Activated T-cell treated with anti-CD3 and anti-CD28 coated beads for 1 hour (primary cell): ENCODE measurements at regions not wholly inside any gene's neighbourhood (a gene's known extent, or its start where the extent isn't known, plus 50 kb on each side); places are given as distances from the start of the nearest gene placed in this dataset.
"Not testable (repeated sequence)": the region's sequence is repeated elsewhere in the genome, so short reads cannot be mapped to it uniquely, and the experiment has no call there.

Source experiments
- DNase-seq: peaks from one replicate; pipeline ENCODE4 v3.0.0-alpha.2; 2020; ENCODE audit warnings: low read depth

GRCh38 chr5:6321078-6321477 lies 57.3 kb downstream of the MED10 start:
- no peak for DNase-seq

GRCh38 chr5:6319116-6319515 lies 59.2 kb downstream of the MED10 start:
- no peak for DNase-seq

GRCh38 chr5:6317116-6317798 lies 61.1 kb downstream of the MED10 start:
- no peak for DNase-seq

GRCh38 chr5:6315580-6315979 lies 62.8 kb downstream of the MED10 start:
- DNase-seq, result no peak

- no peak for DNase-seq
Observed at GRCh38 chr5:6311568-6312501, 66.5 kb downstream of the MED10 start.

- DNase-seq, result no peak
Observed at GRCh38 chr5:6309949-6310348, 68.4 kb downstream of the MED10 start.

GRCh38 chr5:6308683-6309082 lies 69.7 kb downstream of the MED10 start:
- no peak for DNase-seq

- no peak for DNase-seq
Observed at GRCh38 chr5:6307304-6307703, 71.0 kb downstream of the MED10 start.

GRCh38 chr5:6305853-6306252 lies 72.5 kb downstream of the MED10 start:
- DNase-seq, result no peak

- no peak for DNase-seq
Observed at GRCh38 chr5:6302684-6303083, 75.7 kb downstream of the MED10 start.

- DNase-seq, result no peak
Observed at GRCh38 chr5:6302075-6302474, 76.3 kb downstream of the MED10 start.

- no peak for DNase-seq
Observed at GRCh38 chr5:6296524-6296923, 81.8 kb downstream of the MED10 start.

GRCh38 chr5:6291961-6292360 lies 86.4 kb downstream of the MED10 start:
- no peak for DNase-seq

GRCh38 chr5:6289239-6289638 lies 89.1 kb downstream of the MED10 start:
- no peak for DNase-seq

GRCh38 chr5:6287176-6287575 lies 91.2 kb downstream of the MED10 start:
- no peak for DNase-seq

- no peak for DNase-seq
Observed at GRCh38 chr5:6286404-6286803, 91.9 kb downstream of the MED10 start.

GRCh38 chr5:6284491-6284890 lies 93.9 kb downstream of the MED10 start:
- DNase-seq, result not testable (repeated sequence)

- no peak for DNase-seq
Observed at GRCh38 chr5:6282352-6282751, 96.0 kb downstream of the MED10 start.

- no peak for DNase-seq
Observed at GRCh38 chr5:6281818-6282217, 96.5 kb downstream of the MED10 start.

- no peak for DNase-seq
Observed at GRCh38 chr5:6280425-6281100, 97.8 kb downstream of the MED10 start.

GRCh38 chr5:6279607-6280006 lies 98.7 kb downstream of the MED10 start:
- no peak for DNase-seq

- DNase-seq, result no peak
Observed at GRCh38 chr5:6274846-6275543, 103.4 kb downstream of the MED10 start.
